ENCODE measurements at regions not wholly inside any gene's neighbourhood (a gene's known extent, or its start where the extent isn't known, plus 50 kb on each side); places are given as distances from the start of the nearest gene placed in this dataset.

DNA sequence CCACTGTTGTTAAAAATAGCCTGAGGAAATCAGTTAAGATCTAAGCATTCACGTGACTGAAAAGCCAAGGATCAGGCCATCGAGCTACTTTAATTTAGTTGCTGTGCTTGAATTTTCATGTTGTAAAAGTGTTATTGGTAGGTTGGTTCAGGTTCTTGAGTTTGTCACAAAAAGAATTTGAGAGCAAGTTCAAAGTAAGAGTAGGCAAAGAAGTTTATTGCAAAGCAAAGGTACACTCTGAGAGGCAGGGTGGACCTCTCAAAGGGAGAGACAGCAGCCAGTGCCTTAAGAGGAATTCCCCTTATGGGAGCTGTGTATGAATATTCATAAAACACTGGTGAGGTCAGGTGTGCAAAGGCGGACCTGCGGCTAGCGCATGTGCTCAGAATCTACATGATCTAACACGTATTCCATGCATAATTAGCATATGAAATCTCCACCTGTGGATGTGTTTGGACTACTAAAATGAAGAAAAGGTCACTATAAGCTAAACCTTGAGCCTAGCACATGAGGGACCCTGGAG, 236.5 kb downstream of the NDUFA10 start:
- Histone ChIP-seq H3K9me3 (replicated peaks; ENCODE audit: control insufficient read depth, insufficient read depth, low read length) (no peaks in the 10 kb centered on the region), H4K20me1 (replicated peaks; ENCODE audit: control insufficient read depth, extremely low read depth, insufficient read depth, low read length) (no peaks in the 10 kb centered on the region), H3K9me1 (replicated peaks; ENCODE audit: control insufficient read depth, extremely low read depth, insufficient read depth, low read length) (no peaks in the 10 kb centered on the region), H3K27ac (ENCODE audit: insufficient read depth, low read depth, low read length) (no peak overlapping the region), H3K36me3 (ENCODE audit: control insufficient read depth in 2 of 2, extremely low read depth in 1 of 2, insufficient read depth in 2 of 2, low read length in 2 of 2) (no peaks in the 10 kb centered on the region), H3K4me1 (ENCODE audit: control insufficient read depth, extremely low read depth, insufficient read depth, low read length) (no peaks in the 10 kb centered on the region), H3K9ac (replicated peaks; ENCODE audit: extremely low read depth, insufficient read depth, low read length) (no peak overlapping the region), H3K27me3 (ENCODE audit: control insufficient read depth in 2 of 2, insufficient read depth in 2 of 2, low read length in 2 of 2) (no peaks in the 10 kb centered on the region), H3K4me2 (ENCODE audit: insufficient read depth, low read length) (no peak overlapping the region), H3K4me3 (replicated peaks in 1 of 3; ENCODE audit: insufficient read depth in 1 of 3, low read depth in 1 of 3, low read length in 3 of 3) (no peak overlapping the region), H2AFZ (ENCODE audit: low read depth, low read length) (no peak overlapping the region), H3K79me2 (ENCODE audit: control insufficient read depth, insufficient read depth, low read length) (no peaks in the 10 kb centered on the region)
- dilution Hi-C loops (cut with MboI; ENCODE audit: extremely low pct_ligation_motif_present, low sequenced_read_pairs) (no loop called here), intact Hi-C loops (cut with micrococcal nuclease) (no loop called here)
- no TSS peak for BruUV-seq (replicated peaks)
- TF ChIP-seq GATA2 (IDR thresholded peaks at IDR 0.05; ENCODE audit: insufficient read depth, insufficient read length, low read depth, low read length), result no peak
- no peak for TF ChIP-seq POLR2A (IDR thresholded peaks at IDR 0.05; ENCODE audit: low read depth, low read length)
- no peak for TF ChIP-seq EZH2 (IDR thresholded peaks at IDR 0.05; ENCODE audit: borderline replicate concordance, low read depth, low read length, severe bottlenecking)
- no peak for TF ChIP-seq FOS (IDR thresholded peaks at IDR 0.05; ENCODE audit: borderline replicate concordance, insufficient read depth, low read length)
- no peak for TF ChIP-seq POLR2AphosphoS5 (IDR thresholded peaks at IDR 0.05; ENCODE audit: insufficient read depth, low read depth, low read length)
- TF ChIP-seq MYC (IDR thresholded peaks at IDR 0.05; ENCODE audit: low read depth, low read length), result no peak
- no peak for TF ChIP-seq JUN (IDR thresholded peaks at IDR 0.05; ENCODE audit: borderline replicate concordance, insufficient read depth, insufficient read length, low read depth)
- TF ChIP-seq, protein P1, sequence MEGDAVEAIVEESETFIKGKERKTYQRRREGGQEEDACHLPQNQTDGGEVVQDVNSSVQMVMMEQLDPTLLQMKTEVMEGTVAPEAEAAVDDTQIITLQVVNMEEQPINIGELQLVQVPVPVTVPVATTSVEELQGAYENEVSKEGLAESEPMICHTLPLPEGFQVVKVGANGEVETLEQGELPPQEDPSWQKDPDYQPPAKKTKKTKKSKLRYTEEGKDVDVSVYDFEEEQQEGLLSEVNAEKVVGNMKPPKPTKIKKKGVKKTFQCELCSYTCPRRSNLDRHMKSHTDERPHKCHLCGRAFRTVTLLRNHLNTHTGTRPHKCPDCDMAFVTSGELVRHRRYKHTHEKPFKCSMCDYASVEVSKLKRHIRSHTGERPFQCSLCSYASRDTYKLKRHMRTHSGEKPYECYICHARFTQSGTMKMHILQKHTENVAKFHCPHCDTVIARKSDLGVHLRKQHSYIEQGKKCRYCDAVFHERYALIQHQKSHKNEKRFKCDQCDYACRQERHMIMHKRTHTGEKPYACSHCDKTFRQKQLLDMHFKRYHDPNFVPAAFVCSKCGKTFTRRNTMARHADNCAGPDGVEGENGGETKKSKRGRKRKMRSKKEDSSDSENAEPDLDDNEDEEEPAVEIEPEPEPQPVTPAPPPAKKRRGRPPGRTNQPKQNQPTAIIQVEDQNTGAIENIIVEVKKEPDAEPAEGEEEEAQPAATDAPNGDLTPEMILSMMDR (IDR thresholded peaks at IDR 0.05; ENCODE audit: extremely low read depth in 1 of 2, insufficient read depth in 1 of 2, low read depth in 1 of 2, low read length in 2 of 2), result no peak
- TF ChIP-seq, protein P2, sequence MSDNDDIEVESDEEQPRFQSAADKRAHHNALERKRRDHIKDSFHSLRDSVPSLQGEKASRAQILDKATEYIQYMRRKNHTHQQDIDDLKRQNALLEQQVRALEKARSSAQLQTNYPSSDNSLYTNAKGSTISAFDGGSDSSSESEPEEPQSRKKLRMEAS (IDR thresholded peaks at IDR 0.05; ENCODE audit: insufficient read depth, insufficient read length), result no peak
- ChIA-PET CTCF (no interaction called here), POLR2A (no interaction called here)
- no peak for FAIRE-seq
- DNase-seq (ENCODE audit: low read depth, low spot score), result no peak
